SK-N-SH (cell line): ENCODE measurements at regions not wholly inside any gene's neighbourhood (a gene's known extent, or its start where the extent isn't known, plus 50 kb on each side); places are given as distances from the start of the nearest gene placed in this dataset.

Source experiments
- FOXM1 ChIP-seq: IDR thresholded peaks from 2 replicates; pipeline ENCODE4 v1.4.0; 2012; ENCODE audit warnings: low read depth, mild to moderate bottlenecking
- GATA2 ChIP-seq: sonication (generic); formaldehyde crosslinking; IDR thresholded peaks from 2 replicates; pipeline ENCODE4 v1.5.0; 2020; ENCODE audit warnings: mild to moderate bottlenecking, missing genetic modification reagents
- MEF2A ChIP-seq: IDR thresholded peaks from 2 replicates; pipeline ENCODE4 v1.4.0; 2012; ENCODE audit warnings: low read depth, borderline replicate concordance
- RFX5 ChIP-seq: IDR thresholded peaks from 2 replicates; pipeline ENCODE4 v1.6.1; 2012; ENCODE audit warnings: mild to moderate bottlenecking, improper control_type of control experiment, low read length
- YY1 ChIP-seq: IDR thresholded peaks from 2 replicates; pipeline ENCODE4 v1.4.0; 2012; ENCODE audit warnings: low read depth, mild to moderate bottlenecking
- TF ChIP-seq, protein P1 (sequence below): fragments of 200-600 bp; sonication (generic); IDR thresholded peaks from 2 replicates; pipeline ENCODE4 v1.6.1; 2017; ENCODE audit warnings: antibody characterized with exemption, mild to moderate bottlenecking, moderate library complexity
- TF ChIP-seq, protein P2 (sequence below): fragments of 150-350 bp; IDR thresholded peaks from 2 replicates; pipeline ENCODE4 v1.6.1; 2017; ENCODE audit warnings: antibody characterized with exemption, low read length, low read depth, borderline replicate concordance

DNA sequence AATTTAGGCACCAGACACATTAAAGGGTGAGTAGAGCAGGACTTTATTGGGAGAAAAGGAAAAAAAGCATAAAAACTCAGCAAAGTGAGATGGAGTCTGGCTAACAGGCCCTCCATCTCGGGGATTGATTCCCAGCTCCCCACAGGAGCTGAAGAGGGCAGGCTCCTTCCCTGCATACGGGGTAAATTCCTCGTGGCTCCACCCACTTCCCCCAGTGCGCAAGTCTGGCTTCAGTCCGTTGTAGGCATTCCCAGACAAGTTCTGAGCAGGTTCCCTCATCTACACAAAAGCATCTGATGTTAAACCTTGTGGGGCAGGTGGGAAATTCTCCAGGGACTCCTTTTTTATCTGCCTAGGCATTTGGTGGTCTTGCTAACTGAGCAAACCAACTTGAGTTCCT is 722.6 kb downstream of the ZNF385D start:
- TF ChIP-seq, protein P1, sequence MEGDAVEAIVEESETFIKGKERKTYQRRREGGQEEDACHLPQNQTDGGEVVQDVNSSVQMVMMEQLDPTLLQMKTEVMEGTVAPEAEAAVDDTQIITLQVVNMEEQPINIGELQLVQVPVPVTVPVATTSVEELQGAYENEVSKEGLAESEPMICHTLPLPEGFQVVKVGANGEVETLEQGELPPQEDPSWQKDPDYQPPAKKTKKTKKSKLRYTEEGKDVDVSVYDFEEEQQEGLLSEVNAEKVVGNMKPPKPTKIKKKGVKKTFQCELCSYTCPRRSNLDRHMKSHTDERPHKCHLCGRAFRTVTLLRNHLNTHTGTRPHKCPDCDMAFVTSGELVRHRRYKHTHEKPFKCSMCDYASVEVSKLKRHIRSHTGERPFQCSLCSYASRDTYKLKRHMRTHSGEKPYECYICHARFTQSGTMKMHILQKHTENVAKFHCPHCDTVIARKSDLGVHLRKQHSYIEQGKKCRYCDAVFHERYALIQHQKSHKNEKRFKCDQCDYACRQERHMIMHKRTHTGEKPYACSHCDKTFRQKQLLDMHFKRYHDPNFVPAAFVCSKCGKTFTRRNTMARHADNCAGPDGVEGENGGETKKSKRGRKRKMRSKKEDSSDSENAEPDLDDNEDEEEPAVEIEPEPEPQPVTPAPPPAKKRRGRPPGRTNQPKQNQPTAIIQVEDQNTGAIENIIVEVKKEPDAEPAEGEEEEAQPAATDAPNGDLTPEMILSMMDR = no peak
- no peak for TF ChIP-seq GATA2 (CRISPR knock-in tag)
- TF ChIP-seq RFX5 = no peak
- TF ChIP-seq FOXM1 = no peak
- no peak for TF ChIP-seq MEF2A
- TF ChIP-seq, protein P2, sequence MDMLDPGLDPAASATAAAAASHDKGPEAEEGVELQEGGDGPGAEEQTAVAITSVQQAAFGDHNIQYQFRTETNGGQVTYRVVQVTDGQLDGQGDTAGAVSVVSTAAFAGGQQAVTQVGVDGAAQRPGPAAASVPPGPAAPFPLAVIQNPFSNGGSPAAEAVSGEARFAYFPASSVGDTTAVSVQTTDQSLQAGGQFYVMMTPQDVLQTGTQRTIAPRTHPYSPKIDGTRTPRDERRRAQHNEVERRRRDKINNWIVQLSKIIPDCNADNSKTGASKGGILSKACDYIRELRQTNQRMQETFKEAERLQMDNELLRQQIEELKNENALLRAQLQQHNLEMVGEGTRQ = no peak
- TF ChIP-seq YY1 = no peak
